GM23248 (cell line): ENCODE measurements at regions not wholly inside any gene's neighbourhood (a gene's known extent, or its start where the extent isn't known, plus 50 kb on each side); places are given as distances from the start of the nearest gene placed in this dataset.

ENCODE experiments used
- EZH2 ChIP-seq: fragments of 200-600 bp; sonication (generic); IDR thresholded peaks from 2 replicates; pipeline ENCODE4 v1.6.1; 2018; ENCODE audit warnings: antibody characterized with exemption, mild to moderate bottlenecking; ENCODE audit not compliant: insufficient read depth, poor library complexity, severe bottlenecking
- EZH2phosphoT487 ChIP-seq: fragments of 200-600 bp; sonication (generic); IDR thresholded peaks from 2 replicates; pipeline ENCODE4 v1.6.1; 2018; ENCODE audit warnings: antibody characterized with exemption, moderate library complexity, mild to moderate bottlenecking, low read depth; ENCODE audit not compliant: insufficient read depth

DNA sequence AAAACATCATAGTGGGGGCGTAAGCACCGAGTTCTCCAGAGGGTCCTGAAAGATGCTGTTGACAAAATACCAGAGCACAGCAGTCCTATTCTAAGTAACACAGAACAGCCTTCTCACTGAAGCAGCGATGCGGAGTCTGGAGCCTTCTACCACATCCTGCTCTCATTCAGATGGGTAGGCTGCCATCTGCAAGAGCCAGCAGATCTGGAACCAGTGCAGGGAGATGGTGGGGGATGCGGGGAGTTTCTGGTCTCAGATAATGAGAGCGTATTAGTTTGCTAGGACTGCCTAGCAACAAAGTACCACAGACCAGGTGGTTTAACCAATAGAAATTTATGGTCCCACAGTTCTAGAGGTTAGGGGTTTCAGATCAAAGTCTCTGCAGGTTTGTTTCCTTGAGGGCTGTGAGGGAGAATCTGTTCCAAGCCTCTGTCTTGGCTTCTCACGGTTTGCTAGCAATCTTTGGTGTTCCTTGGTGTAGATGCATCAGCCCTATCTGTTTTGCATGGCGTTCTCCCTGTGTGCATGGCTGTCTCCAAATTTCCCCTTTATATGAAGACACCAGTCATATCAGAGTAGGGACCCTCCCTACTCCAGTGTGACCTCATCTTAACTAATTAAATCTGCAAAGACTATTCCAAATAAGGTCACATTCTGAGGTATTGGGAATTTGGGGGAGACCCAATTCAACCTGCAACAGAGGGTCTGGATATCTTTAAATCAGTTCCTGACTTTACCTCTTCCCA, 52.0 kb upstream of the STEAP1B start:
- TF ChIP-seq EZH2 (no peak), EZH2phosphoT487 (no peak)
